Prostate gland (tissue), 2 donors: ENCODE measurements at regions not wholly inside any gene's neighbourhood (a gene's known extent, or its start where the extent isn't known, plus 50 kb on each side); places are given as distances from the start of the nearest gene placed in this dataset.

Source experiments
- POLR2A ChIP-seq: fragments of 450-650 bp; IDR thresholded peaks from one replicate; pipeline ENCODE4 v1.6.1; 2016; ENCODE audit warnings: antibody characterized with exemption, mild to moderate bottlenecking
- POLR2AphosphoS5 ChIP-seq: sonication (generic); formaldehyde crosslinking; IDR thresholded peaks from one replicate; pipeline ENCODE4 v1.6.1; 2017; ENCODE audit warnings: antibody characterized with exemption
- TF ChIP-seq, protein P1 (sequence below), 4 experiments: fragments of 200-600 bp in 2 of 4; fragments of 450-650 bp in 2 of 4; sonication (generic) in 2 of 4; IDR thresholded peaks; 1 replicate in 3 of 4; 2 replicates in 1 of 4; pipeline ENCODE4 v1.5.1; 2016 to 2019; ENCODE audit warnings: antibody characterized with exemption in 4 of 4, mild to moderate bottlenecking in 2 of 4, moderate library complexity in 2 of 4

DNA sequence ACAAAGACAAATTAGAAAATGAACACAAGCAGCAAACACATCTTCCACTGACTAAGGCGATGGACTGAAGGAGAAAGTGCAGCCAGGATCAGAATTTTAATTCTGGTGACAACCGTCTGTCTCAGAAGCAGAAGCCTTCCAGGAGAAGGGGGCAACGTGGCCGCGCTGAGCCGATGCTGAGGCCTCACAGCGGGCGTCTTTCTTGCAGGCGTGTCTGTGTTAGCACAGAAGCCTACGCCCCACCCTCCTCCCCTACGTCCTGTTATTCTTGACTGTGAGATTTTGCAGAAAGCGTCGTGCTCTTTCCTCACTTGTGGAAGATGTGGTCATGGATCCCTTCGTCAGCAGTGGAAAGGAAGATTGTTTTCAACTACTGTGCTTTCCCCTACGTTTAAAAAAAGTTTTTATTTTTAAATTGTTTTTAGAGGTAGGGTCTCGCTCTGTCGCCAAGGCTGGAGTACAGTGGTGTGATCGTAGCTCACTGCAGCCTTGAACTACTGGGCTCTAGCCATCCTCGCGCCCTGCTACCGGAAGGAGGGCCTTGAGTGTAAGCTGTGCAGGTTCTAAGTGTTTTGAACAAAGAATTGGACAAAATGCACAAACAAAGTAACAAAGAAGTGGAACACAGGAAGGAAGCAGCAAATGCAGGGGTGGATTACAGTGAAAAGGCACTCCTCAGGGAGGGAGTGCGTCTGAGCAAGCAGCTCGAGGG lies 422.0 kb downstream of the GALR1 start:
- TF ChIP-seq, protein P1, sequence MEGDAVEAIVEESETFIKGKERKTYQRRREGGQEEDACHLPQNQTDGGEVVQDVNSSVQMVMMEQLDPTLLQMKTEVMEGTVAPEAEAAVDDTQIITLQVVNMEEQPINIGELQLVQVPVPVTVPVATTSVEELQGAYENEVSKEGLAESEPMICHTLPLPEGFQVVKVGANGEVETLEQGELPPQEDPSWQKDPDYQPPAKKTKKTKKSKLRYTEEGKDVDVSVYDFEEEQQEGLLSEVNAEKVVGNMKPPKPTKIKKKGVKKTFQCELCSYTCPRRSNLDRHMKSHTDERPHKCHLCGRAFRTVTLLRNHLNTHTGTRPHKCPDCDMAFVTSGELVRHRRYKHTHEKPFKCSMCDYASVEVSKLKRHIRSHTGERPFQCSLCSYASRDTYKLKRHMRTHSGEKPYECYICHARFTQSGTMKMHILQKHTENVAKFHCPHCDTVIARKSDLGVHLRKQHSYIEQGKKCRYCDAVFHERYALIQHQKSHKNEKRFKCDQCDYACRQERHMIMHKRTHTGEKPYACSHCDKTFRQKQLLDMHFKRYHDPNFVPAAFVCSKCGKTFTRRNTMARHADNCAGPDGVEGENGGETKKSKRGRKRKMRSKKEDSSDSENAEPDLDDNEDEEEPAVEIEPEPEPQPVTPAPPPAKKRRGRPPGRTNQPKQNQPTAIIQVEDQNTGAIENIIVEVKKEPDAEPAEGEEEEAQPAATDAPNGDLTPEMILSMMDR (IDR thresholded peaks at IDR 0.05) = no peak
- TF ChIP-seq POLR2A (no peak), POLR2AphosphoS5 (no peak)
